ENCODE measurements at regions not wholly inside any gene's neighbourhood (a gene's known extent, or its start where the extent isn't known, plus 50 kb on each side); places are given as distances from the start of the nearest gene placed in this dataset.

- Mint-ChIP-seq H3K4me3 (ENCODE audit: unreplicated experiment) (no peak overlapping the region), H3K4me1 (ENCODE audit: insufficient read depth, unreplicated experiment) (peaks cover 3% of the 10 kb centered on the region), H3K27ac (ENCODE audit: low read depth, unreplicated experiment) (no peak overlapping the region), H3K27me3 (ENCODE audit: insufficient read depth, unreplicated experiment) (no peaks in the 10 kb centered on the region), H3K9me3 (ENCODE audit: unreplicated experiment) (peaks cover 19% of the 10 kb centered on the region), H3K36me3 (ENCODE audit: insufficient read depth, unreplicated experiment) (no peaks in the 10 kb centered on the region)
- BruUV-seq (replicated peaks) = no TSS peak
- POLR2A ChIA-PET = no interaction called here
- no peak for DNase-seq (ENCODE audit: unreplicated experiment)
- CTCF ChIA-PET = interaction anchor here (1.2 kb wide), 1 partner anchor 10 kb away, joined by 4 read pairs; no protein-coding TSS in a partner anchor
- TF ChIP-seq CTCF (IDR thresholded peaks at IDR 0.05; ENCODE audit: unreplicated experiment) = no peak
- intact Hi-C loops (cut with micrococcal nuclease) = no loop called here
Observed at GRCh38 chr18:78165525-78165924, 814.1 kb upstream of the SALL3 start.

- no peak for TF ChIP-seq CTCF (IDR thresholded peaks at IDR 0.05; ENCODE audit: unreplicated experiment)
- POLR2A ChIA-PET = no interaction called here
- CTCF ChIA-PET = interaction anchor here (0.7 kb wide), 1 partner anchor 258 kb away, joined by 4 read pairs; no protein-coding TSS in a partner anchor
- no peaks in the 10 kb centered on the region for H3K4me1 Mint-ChIP-seq (ENCODE audit: insufficient read depth, unreplicated experiment)
- no peaks in the 10 kb centered on the region for H3K27me3 Mint-ChIP-seq (ENCODE audit: insufficient read depth, unreplicated experiment)
- intact Hi-C loops (cut with micrococcal nuclease) = no loop called here
- DNase-seq (ENCODE audit: unreplicated experiment) = no peak
- BruUV-seq (replicated peaks) = no TSS peak
- peaks cover 28% of the 10 kb centered on the region for H3K9me3 Mint-ChIP-seq (ENCODE audit: unreplicated experiment)
- no peak overlapping the region for H3K4me3 Mint-ChIP-seq (ENCODE audit: unreplicated experiment)
- H3K27ac Mint-ChIP-seq (ENCODE audit: low read depth, unreplicated experiment) = no peak overlapping the region
- H3K36me3 Mint-ChIP-seq (ENCODE audit: insufficient read depth, unreplicated experiment) = no peaks in the 10 kb centered on the region
Observed at GRCh38 chr18:78168526-78168925, 811.1 kb upstream of the SALL3 start.

GRCh38 chr18:78169174-78169864 lies 810.3 kb upstream of the SALL3 start:
- BruUV-seq (replicated peaks) = no TSS peak
- DNase-seq (ENCODE audit: unreplicated experiment) = no peak
- intact Hi-C loops (cut with micrococcal nuclease) = no loop called here
- ChIA-PET CTCF (no interaction called here), POLR2A (no interaction called here)
- Mint-ChIP-seq H3K27ac (ENCODE audit: low read depth, unreplicated experiment) (no peak overlapping the region), H3K9me3 (ENCODE audit: unreplicated experiment) (peaks cover 29% of the 10 kb centered on the region), H3K36me3 (ENCODE audit: insufficient read depth, unreplicated experiment) (no peaks in the 10 kb centered on the region), H3K27me3 (ENCODE audit: insufficient read depth, unreplicated experiment) (no peaks in the 10 kb centered on the region), H3K4me3 (ENCODE audit: unreplicated experiment) (no peak overlapping the region), H3K4me1 (ENCODE audit: insufficient read depth, unreplicated experiment) (no peaks in the 10 kb centered on the region)
- no peak for TF ChIP-seq CTCF (IDR thresholded peaks at IDR 0.05; ENCODE audit: unreplicated experiment)

- H3K36me3 Mint-ChIP-seq (ENCODE audit: insufficient read depth, unreplicated experiment) = no peaks in the 10 kb centered on the region
- H3K4me3 Mint-ChIP-seq (ENCODE audit: unreplicated experiment) = no peak overlapping the region
- POLR2A ChIA-PET = no interaction called here
- H3K27me3 Mint-ChIP-seq (ENCODE audit: insufficient read depth, unreplicated experiment) = no peaks in the 10 kb centered on the region
- BruUV-seq (replicated peaks) = no TSS peak
- CTCF ChIA-PET = no interaction called here
- H3K9me3 Mint-ChIP-seq (ENCODE audit: unreplicated experiment) = peaks cover 38% of the 10 kb centered on the region
- no peaks in the 10 kb centered on the region for H3K4me1 Mint-ChIP-seq (ENCODE audit: insufficient read depth, unreplicated experiment)
- DNase-seq (ENCODE audit: unreplicated experiment) = no peak
- H3K27ac Mint-ChIP-seq (ENCODE audit: low read depth, unreplicated experiment) = no peak overlapping the region
- no peak for TF ChIP-seq CTCF (IDR thresholded peaks at IDR 0.05; ENCODE audit: unreplicated experiment)
- intact Hi-C loops (cut with micrococcal nuclease) = no loop called here
Observed at GRCh38 chr18:78171954-78172353, 807.7 kb upstream of the SALL3 start.

Measured in MCF 10A (cell line).